ENCODE measurements at regions not wholly inside any gene's neighbourhood (a gene's known extent, or its start where the extent isn't known, plus 50 kb on each side); places are given as distances from the start of the nearest gene placed in this dataset.

GRCh38 chr6:113392551-113393055 is 464.5 kb upstream of the MARCKS start:
- H3K4me3 ChIP-seq, result no peak overlapping the region
- intact Hi-C loops (cut with DNase I), result no loop called here
- no peaks in the 10 kb centered on the region for H3K4me1 ChIP-seq (ENCODE audit: insufficient read depth)
- H3K36me3 ChIP-seq, result no peaks in the 10 kb centered on the region
- DNase-seq, result no peak
- TF ChIP-seq EP300 (IDR thresholded peaks at IDR 0.05), result no peak
- no peak for TF ChIP-seq CTCF (IDR thresholded peaks at IDR 0.05)
- no peak for TF ChIP-seq POLR2A (IDR thresholded peaks at IDR 0.05)
- H3K27ac ChIP-seq, result no peak overlapping the region
- H3K27me3 ChIP-seq, result no peaks in the 10 kb centered on the region
- 29 to 70% (median 42%) methylated on average over 3 of the region's 3 CpGs for WGBS, 3 donors
- no peaks in the 10 kb centered on the region for H3K9me3 ChIP-seq

- Histone ChIP-seq H3K4me1 (ENCODE audit: insufficient read depth) (no peaks in the 10 kb centered on the region), H3K36me3 (no peaks in the 10 kb centered on the region), H3K27me3 (no peaks in the 10 kb centered on the region), H3K27ac (no peak overlapping the region), H3K4me3 (no peak overlapping the region), H3K9me3 (no peaks in the 10 kb centered on the region)
- intact Hi-C loops (cut with DNase I), result no loop called here
- no peak for TF ChIP-seq EP300 (IDR thresholded peaks at IDR 0.05)
- no peak for TF ChIP-seq CTCF (IDR thresholded peaks at IDR 0.05)
- no peak for TF ChIP-seq POLR2A (IDR thresholded peaks at IDR 0.05)
- WGBS, 3 donors, result 92 to 94% (median 93%) methylated on average over 4 of the region's 4 CpGs
- no peak for DNase-seq
Observed at GRCh38 chr6:113394216-113394615, 462.9 kb upstream of the MARCKS start.

- TF ChIP-seq CTCF (IDR thresholded peaks at IDR 0.05), result no peak
- TF ChIP-seq EP300 (IDR thresholded peaks at IDR 0.05), result no peak
- no peak for TF ChIP-seq POLR2A (IDR thresholded peaks at IDR 0.05)
- no peaks in the 10 kb centered on the region for H3K4me1 ChIP-seq (ENCODE audit: insufficient read depth)
- no peak overlapping the region for H3K27ac ChIP-seq
- H3K9me3 ChIP-seq, result no peaks in the 10 kb centered on the region
- no peaks in the 10 kb centered on the region for H3K36me3 ChIP-seq
- 98% methylated on average over 2 of the region's 2 CpGs for WGBS, 3 donors
- no peak overlapping the region for H3K4me3 ChIP-seq
- DNase-seq, result no peak
- intact Hi-C loops (cut with DNase I), result no loop called here
- H3K27me3 ChIP-seq, result no peaks in the 10 kb centered on the region
Observed at GRCh38 chr6:113394729-113395128, 462.4 kb upstream of the MARCKS start.

GRCh38 chr6:113396730-113397129 is 460.4 kb upstream of the MARCKS start:
- no peaks in the 10 kb centered on the region for H3K4me1 ChIP-seq (ENCODE audit: insufficient read depth)
- no peaks in the 10 kb centered on the region for H3K36me3 ChIP-seq
- H3K27ac ChIP-seq, result no peak overlapping the region
- H3K9me3 ChIP-seq, result no peaks in the 10 kb centered on the region
- intact Hi-C loops (cut with DNase I), result no loop called here
- no peak overlapping the region for H3K4me3 ChIP-seq
- TF ChIP-seq POLR2A (IDR thresholded peaks at IDR 0.05) (no peak), EP300 (IDR thresholded peaks at IDR 0.05) (no peak), CTCF (IDR thresholded peaks at IDR 0.05) (no peak)
- H3K27me3 ChIP-seq, result no peaks in the 10 kb centered on the region
- DNase-seq, result no peak
- 17 to 29% (median 23%) methylated on average over 2 of the region's 2 CpGs for WGBS, 3 donors

All from ovary (tissue), 7 donors.